Stimulated activated CD8-positive, alpha-beta memory T cell treated with anti-CD3 and anti-CD28 coated beads, Interleukin-7, amount 100 ng/mL, for 24 hours (primary cell): ENCODE measurements at regions not wholly inside any gene's neighbourhood (a gene's known extent, or its start where the extent isn't known, plus 50 kb on each side); places are given as distances from the start of the nearest gene placed in this dataset.
"Not testable (repeated sequence)": the region's sequence is repeated elsewhere in the genome, so short reads cannot be mapped to it uniquely, and the experiment has no call there.

ENCODE experiments used
- DNase-seq: peaks from one replicate; pipeline ENCODE4 v3.0.0-alpha.2; 2020; ENCODE audit warnings: low read depth

- no peak for DNase-seq
Observed at GRCh38 chr1:30378991-30379581, 344.3 kb downstream of the MATN1 start.

- DNase-seq = no peak
Observed at GRCh38 chr1:30378003-30378596, 345.3 kb downstream of the MATN1 start.

GRCh38 chr1:30377230-30378002 is 346.0 kb downstream of the MATN1 start:
- DNase-seq = no peak

GRCh38 chr1:30376054-30376697 is 347.2 kb downstream of the MATN1 start:
- DNase-seq = no peak

- DNase-seq = no peak
Observed at GRCh38 chr1:30375156-30375555, 348.2 kb downstream of the MATN1 start.

GRCh38 chr1:30374400-30375070 is 348.9 kb downstream of the MATN1 start:
- DNase-seq = no peak

- DNase-seq = no peak
Observed at GRCh38 chr1:30373471-30374399, 349.6 kb downstream of the MATN1 start.

- DNase-seq = no peak
Observed at GRCh38 chr1:30372792-30373433, 350.5 kb downstream of the MATN1 start.

- no peak for DNase-seq
Observed at GRCh38 chr1:30371888-30372791, 351.2 kb downstream of the MATN1 start.

GRCh38 chr1:30371179-30371788 is 352.1 kb downstream of the MATN1 start:
- DNase-seq = no peak

GRCh38 chr1:30368651-30369240 is 354.6 kb downstream of the MATN1 start:
- no peak for DNase-seq

- DNase-seq = no peak
Observed at GRCh38 chr1:30366911-30367310, 356.5 kb downstream of the MATN1 start.

GRCh38 chr1:30366199-30366598 is 357.2 kb downstream of the MATN1 start:
- DNase-seq = no peak

- no peak for DNase-seq
Observed at GRCh38 chr1:30365596-30365995, 357.8 kb downstream of the MATN1 start.

- no peak for DNase-seq
Observed at GRCh38 chr1:30363031-30363430, 360.4 kb downstream of the MATN1 start.

- DNase-seq = no peak
Observed at GRCh38 chr1:30362603-30362990, 360.8 kb downstream of the MATN1 start.

GRCh38 chr1:30361890-30362602 is 361.3 kb downstream of the MATN1 start:
- not testable (repeated sequence) for DNase-seq

GRCh38 chr1:30360753-30361152 is 362.6 kb downstream of the MATN1 start:
- DNase-seq = no peak
